GM12878 (cell line): ENCODE measurements at regions not wholly inside any gene's neighbourhood (a gene's known extent, or its start where the extent isn't known, plus 50 kb on each side); places are given as distances from the start of the nearest gene placed in this dataset.

Experiments
- ATAC-seq: fragments of 200-7000 bp; cut with Tn5 transposase; 3 replicates; pipeline ENCODE4 v1.9.1; 2020; ENCODE audit warnings: mild to moderate bottlenecking, moderate library complexity
- BruUV-seq: library from RNA; stranded (reverse); fragments of 400-500 nt; replicated peaks from 2 replicates; lab custom pipeline; 2021; lab: Mats Ljungman, UMichigan
- CTCF ChIA-PET: fragments of 300-600 bp; sonication (Branson Sonifier 250); formaldehyde crosslinking; extraction: SDS; loops from one replicate; lab custom pipeline; 2021; ENCODE audit warnings: inconsistent platforms; lab: Yijun Ruan, JAX
- POLR2A ChIA-PET: fragments of 350-600 bp; formaldehyde crosslinking; extraction: SDS; loops from one replicate; lab custom pipeline; 2021; ENCODE audit warnings: inconsistent platforms; lab: Charles Lee
- RAD21 ChIA-PET: fragments of 300-600 bp; sonication (Branson Sonifier 250); formaldehyde crosslinking; loops from one replicate; lab custom pipeline; 2023; ENCODE audit warnings: antibody characterized with exemption; ENCODE audit not compliant: unreplicated experiment; lab: Charles Lee
- SMC1A ChIA-PET: fragments of 300-600 bp; sonication (Branson Sonifier 250); formaldehyde crosslinking; loops from one replicate; lab custom pipeline; 2023; ENCODE audit not compliant: unreplicated experiment, uncharacterized antibody; lab: Charles Lee
- DNase-seq: peaks from one replicate; pipeline ENCODE4 v3.0.0-alpha.2; 2011; ENCODE audit warnings: low read depth, low spot score
- FAIRE-seq: peaks from 3 replicates; lab custom pipeline; 2011; peaks lifted over from hg19 to GRCh38; lab: Jason Lieb, UNC
- H2AFZ ChIP-seq: 2 replicates; pipeline ENCODE4 v1.6.0; 2011; ENCODE audit warnings: low read depth, low read length, control low read depth; ENCODE audit not compliant: control insufficient read depth
- H3K27ac ChIP-seq: 2 replicates; pipeline ENCODE4 v1.5.1; 2011; ENCODE audit warnings: control low read depth; ENCODE audit not compliant: control insufficient read depth, insufficient read depth
- H3K27me3 ChIP-seq, 2 experiments: replicated peaks in 1 of 2; 2 replicates each; pipeline versions ENCODE4 v1.6.0 to v1.6.1; 2011; ENCODE audit warnings: low read length in 1 of 2; ENCODE audit not compliant: control insufficient read depth in 2 of 2, insufficient read depth in 2 of 2
- H3K36me3 ChIP-seq, 2 experiments: 2 replicates each; pipeline ENCODE4 v1.5.1; 2011; ENCODE audit warnings: low read length in 1 of 2; ENCODE audit not compliant: control insufficient read depth in 2 of 2, insufficient read depth in 2 of 2
- H3K4me1 ChIP-seq: 2 replicates; pipeline ENCODE4 v1.6.1; 2011; ENCODE audit warnings: mild to moderate bottlenecking, low read length, moderate library complexity, mixed read lengths; ENCODE audit not compliant: control insufficient read depth, insufficient read depth
- H3K4me2 ChIP-seq: 2 replicates; pipeline ENCODE4 v1.6.0; 2011; ENCODE audit warnings: control low read depth; ENCODE audit not compliant: control insufficient read depth, insufficient read depth
- H3K4me3 ChIP-seq: fragments of 200-600 bp; sonication (generic); 2 replicates; pipeline ENCODE4 v1.5.1; 2016
- H3K79me2 ChIP-seq: 2 replicates; pipeline ENCODE4 v1.6.0; 2011; ENCODE audit warnings: low read length; ENCODE audit not compliant: control insufficient read depth, insufficient read depth
- H3K9ac ChIP-seq: 2 replicates; pipeline ENCODE4 v1.8.0; 2011; ENCODE audit warnings: low read length, control low read depth, mixed read lengths; ENCODE audit not compliant: control insufficient read depth, insufficient read depth
- H3K9me3 ChIP-seq: replicated peaks from 3 replicates; pipeline ENCODE4 v1.5.1; 2011; ENCODE audit warnings: mild to moderate bottlenecking, low read length; ENCODE audit not compliant: control insufficient read depth, insufficient read depth
- H4K20me1 ChIP-seq: 2 replicates; pipeline ENCODE4 v1.6.0; 2011; ENCODE audit not compliant: control insufficient read depth, insufficient read depth
- BRCA1 ChIP-seq: IDR thresholded peaks from 2 replicates; pipeline ENCODE4 v1.6.1; 2011; ENCODE audit warnings: low read depth, low read length, improper control_type of control experiment
- CEBPB ChIP-seq, 2 experiments: fragments of 150-350 bp in 1 of 2; IDR thresholded peaks; 2 replicates each; pipeline ENCODE4 v1.6.1; 2012 to 2014; ENCODE audit warnings: low read depth in 2 of 2, low read length in 2 of 2, borderline replicate concordance in 1 of 2, inconsistent platforms in 1 of 2
- CHD4 ChIP-seq: fragments of 200-600 bp; sonication (generic); IDR thresholded peaks from 2 replicates; pipeline ENCODE4 v1.6.1; 2016; ENCODE audit warnings: mild to moderate bottlenecking
- EZH2 ChIP-seq: IDR thresholded peaks from 2 replicates; pipeline ENCODE4 v1.6.1; 2012; ENCODE audit warnings: low read depth, mild to moderate bottlenecking, control low read depth, inconsistent platforms, low read length, borderline replicate concordance; ENCODE audit not compliant: control insufficient read depth
- FOS ChIP-seq: IDR thresholded peaks from 3 replicates; pipeline ENCODE4 v1.6.1; 2011; ENCODE audit warnings: borderline replicate concordance; ENCODE audit not compliant: insufficient read length; ENCODE audit errors: extremely low read depth
- MXI1 ChIP-seq: fragments of 150-350 bp; IDR thresholded peaks from 2 replicates; pipeline ENCODE4 v1.6.1; 2011; ENCODE audit warnings: low read depth, mild to moderate bottlenecking, inconsistent platforms, low read length, improper control_type of control experiment
- MYB ChIP-seq: fragments of 150-350 bp; IDR thresholded peaks from 2 replicates; pipeline ENCODE4 v1.6.1; 2014; ENCODE audit warnings: mild to moderate bottlenecking, low read depth, low read length, borderline replicate concordance
- NBN ChIP-seq: fragments of 450-650 bp; IDR thresholded peaks from 2 replicates; pipeline ENCODE4 v1.6.1; 2016
- NFYB ChIP-seq: IDR thresholded peaks from 2 replicates; pipeline ENCODE4 v1.6.1; 2011; ENCODE audit warnings: low read depth, mild to moderate bottlenecking, low read length, improper control_type of control experiment, moderate library complexity; ENCODE audit not compliant: insufficient read depth
- ZNF217 ChIP-seq: fragments of 450-650 bp; IDR thresholded peaks from 2 replicates; pipeline ENCODE4 v1.6.1; 2017; ENCODE audit warnings: antibody characterized with exemption, mild to moderate bottlenecking
- ZNF274 ChIP-seq: IDR thresholded peaks from one replicate; pipeline ENCODE4 v1.8.0; 2011; ENCODE audit not compliant: insufficient read length, insufficient read depth
- ZNF622 ChIP-seq: fragments of 450-650 bp; IDR thresholded peaks from 2 replicates; pipeline ENCODE4 v1.6.1; 2017; ENCODE audit warnings: mild to moderate bottlenecking, inconsistent platforms
- WGBS: methylation state at CpG from one replicate; pipeline ENCODE4 v1.1.6; 2016; ENCODE audit warnings: low lambda C conversion rate; ENCODE audit not compliant: insufficient replicate concordance, insufficient coverage; ENCODE audit errors: missing lambda C conversion rate; 5-methylcytosine and 5-hydroxymethylcytosine counted together
- in situ Hi-C: fragments of 300-500 bp; cut with MboI; formaldehyde crosslinking; loops from 9 replicates; pipeline ENCODE4 v1.14.3; 2018; ENCODE audit warnings: mixed read lengths
- intact Hi-C: fragments of 100-400 bp; cut with micrococcal nuclease; formaldehyde crosslinking; loops from one replicate; pipeline ENCODE4 v1.14.2; 2022; ENCODE audit not compliant: unreplicated experiment
- TF ChIP-seq, protein P1 (sequence below): IDR thresholded peaks from 2 replicates; pipeline ENCODE4 v1.6.1; 2012; ENCODE audit warnings: improper control_type of control experiment, low read depth, low read length; ENCODE audit not compliant: insufficient replicate concordance
- TF ChIP-seq, protein P2 (sequence below): fragments of 450-650 bp; IDR thresholded peaks from 2 replicates; pipeline ENCODE4 v1.6.1; 2017; ENCODE audit warnings: antibody characterized with exemption, mild to moderate bottlenecking, moderate library complexity
- TF ChIP-seq, protein P3 (sequence below): IDR thresholded peaks from 2 replicates; pipeline ENCODE4 v1.6.1; 2012; ENCODE audit warnings: low read depth, low read length, improper control_type of control experiment

DNA sequence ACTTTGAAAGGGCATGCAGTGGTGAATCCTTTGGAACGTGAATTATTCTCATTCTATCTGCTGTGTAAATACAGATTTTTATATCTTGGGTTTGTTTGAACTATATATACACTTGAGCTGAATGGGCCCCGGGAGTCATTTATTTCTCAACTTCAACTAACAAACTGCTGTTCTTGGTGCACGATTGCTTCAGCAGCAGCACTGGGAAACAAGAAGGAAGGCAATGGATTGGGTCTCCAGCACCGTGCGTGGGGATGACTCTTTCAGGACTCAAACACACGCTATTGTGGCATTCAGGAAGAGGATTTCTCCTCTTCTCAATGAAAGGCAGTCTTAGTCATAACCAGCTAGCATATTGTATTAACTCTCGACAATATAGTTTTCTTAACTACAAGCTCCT is 226.0 kb upstream of the NFE2L3 start:
- H3K36me3 ChIP-seq: no peaks in the 10 kb centered on the region
- RAD21 ChIA-PET: no interaction called here
- no peaks in the 10 kb centered on the region for H3K79me2 ChIP-seq
- DNase-seq: no peak
- no peaks in the 10 kb centered on the region for H4K20me1 ChIP-seq
- ATAC-seq: no peak
- BruUV-seq: no TSS peak
- SMC1A ChIA-PET: no interaction called here
- FAIRE-seq: no peak
- no peak overlapping the region for H3K4me3 ChIP-seq
- no peak overlapping the region for H3K9ac ChIP-seq
- no peak overlapping the region for H3K4me2 ChIP-seq
- CTCF ChIA-PET: interaction anchor here (0.9 kb wide), 1 partner anchor 18 kb away, joined by 3 read pairs; no protein-coding TSS in a partner anchor
- H3K27me3 ChIP-seq: no peaks in the 10 kb centered on the region
- H3K27ac ChIP-seq: no peak overlapping the region
- intact Hi-C loops (no loop called here), in situ Hi-C loops (no loop called here)
- WGBS: 45% methylated on average over 7 of the region's 7 CpGs
- no peaks in the 10 kb centered on the region; the same call in 2 of the 3 replicates for H3K9me3 ChIP-seq
- no peaks in the 10 kb centered on the region for H3K4me1 ChIP-seq
- H2AFZ ChIP-seq: no peak overlapping the region
- POLR2A ChIA-PET: no interaction called here
- TF ChIP-seq NFYB (no peak), NBN (no peak), EZH2 (no peak), BRCA1 (no peak), MXI1 (no peak), ZNF622 (no peak), CEBPB (IDR thresholded peaks at IDR 0.05; ENCODE audit: borderline replicate concordance in 1 of 2, low read depth in 2 of 2, low read length in 2 of 2) (no peak), ZNF274 (no peak), ZNF217 (no peak), MYB (no peak), FOS (no peak), CHD4 (no peak)
- TF ChIP-seq, protein P1, sequence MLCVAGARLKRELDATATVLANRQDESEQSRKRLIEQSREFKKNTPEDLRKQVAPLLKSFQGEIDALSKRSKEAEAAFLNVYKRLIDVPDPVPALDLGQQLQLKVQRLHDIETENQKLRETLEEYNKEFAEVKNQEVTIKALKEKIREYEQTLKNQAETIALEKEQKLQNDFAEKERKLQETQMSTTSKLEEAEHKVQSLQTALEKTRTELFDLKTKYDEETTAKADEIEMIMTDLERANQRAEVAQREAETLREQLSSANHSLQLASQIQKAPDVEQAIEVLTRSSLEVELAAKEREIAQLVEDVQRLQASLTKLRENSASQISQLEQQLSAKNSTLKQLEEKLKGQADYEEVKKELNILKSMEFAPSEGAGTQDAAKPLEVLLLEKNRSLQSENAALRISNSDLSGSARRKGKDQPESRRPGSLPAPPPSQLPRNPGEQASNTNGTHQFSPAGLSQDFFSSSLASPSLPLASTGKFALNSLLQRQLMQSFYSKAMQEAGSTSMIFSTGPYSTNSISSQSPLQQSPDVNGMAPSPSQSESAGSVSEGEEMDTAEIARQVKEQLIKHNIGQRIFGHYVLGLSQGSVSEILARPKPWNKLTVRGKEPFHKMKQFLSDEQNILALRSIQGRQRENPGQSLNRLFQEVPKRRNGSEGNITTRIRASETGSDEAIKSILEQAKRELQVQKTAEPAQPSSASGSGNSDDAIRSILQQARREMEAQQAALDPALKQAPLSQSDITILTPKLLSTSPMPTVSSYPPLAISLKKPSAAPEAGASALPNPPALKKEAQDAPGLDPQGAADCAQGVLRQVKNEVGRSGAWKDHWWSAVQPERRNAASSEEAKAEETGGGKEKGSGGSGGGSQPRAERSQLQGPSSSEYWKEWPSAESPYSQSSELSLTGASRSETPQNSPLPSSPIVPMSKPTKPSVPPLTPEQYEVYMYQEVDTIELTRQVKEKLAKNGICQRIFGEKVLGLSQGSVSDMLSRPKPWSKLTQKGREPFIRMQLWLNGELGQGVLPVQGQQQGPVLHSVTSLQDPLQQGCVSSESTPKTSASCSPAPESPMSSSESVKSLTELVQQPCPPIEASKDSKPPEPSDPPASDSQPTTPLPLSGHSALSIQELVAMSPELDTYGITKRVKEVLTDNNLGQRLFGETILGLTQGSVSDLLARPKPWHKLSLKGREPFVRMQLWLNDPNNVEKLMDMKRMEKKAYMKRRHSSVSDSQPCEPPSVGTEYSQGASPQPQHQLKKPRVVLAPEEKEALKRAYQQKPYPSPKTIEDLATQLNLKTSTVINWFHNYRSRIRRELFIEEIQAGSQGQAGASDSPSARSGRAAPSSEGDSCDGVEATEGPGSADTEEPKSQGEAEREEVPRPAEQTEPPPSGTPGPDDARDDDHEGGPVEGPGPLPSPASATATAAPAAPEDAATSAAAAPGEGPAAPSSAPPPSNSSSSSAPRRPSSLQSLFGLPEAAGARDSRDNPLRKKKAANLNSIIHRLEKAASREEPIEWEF: no peak
- TF ChIP-seq, protein P2, sequence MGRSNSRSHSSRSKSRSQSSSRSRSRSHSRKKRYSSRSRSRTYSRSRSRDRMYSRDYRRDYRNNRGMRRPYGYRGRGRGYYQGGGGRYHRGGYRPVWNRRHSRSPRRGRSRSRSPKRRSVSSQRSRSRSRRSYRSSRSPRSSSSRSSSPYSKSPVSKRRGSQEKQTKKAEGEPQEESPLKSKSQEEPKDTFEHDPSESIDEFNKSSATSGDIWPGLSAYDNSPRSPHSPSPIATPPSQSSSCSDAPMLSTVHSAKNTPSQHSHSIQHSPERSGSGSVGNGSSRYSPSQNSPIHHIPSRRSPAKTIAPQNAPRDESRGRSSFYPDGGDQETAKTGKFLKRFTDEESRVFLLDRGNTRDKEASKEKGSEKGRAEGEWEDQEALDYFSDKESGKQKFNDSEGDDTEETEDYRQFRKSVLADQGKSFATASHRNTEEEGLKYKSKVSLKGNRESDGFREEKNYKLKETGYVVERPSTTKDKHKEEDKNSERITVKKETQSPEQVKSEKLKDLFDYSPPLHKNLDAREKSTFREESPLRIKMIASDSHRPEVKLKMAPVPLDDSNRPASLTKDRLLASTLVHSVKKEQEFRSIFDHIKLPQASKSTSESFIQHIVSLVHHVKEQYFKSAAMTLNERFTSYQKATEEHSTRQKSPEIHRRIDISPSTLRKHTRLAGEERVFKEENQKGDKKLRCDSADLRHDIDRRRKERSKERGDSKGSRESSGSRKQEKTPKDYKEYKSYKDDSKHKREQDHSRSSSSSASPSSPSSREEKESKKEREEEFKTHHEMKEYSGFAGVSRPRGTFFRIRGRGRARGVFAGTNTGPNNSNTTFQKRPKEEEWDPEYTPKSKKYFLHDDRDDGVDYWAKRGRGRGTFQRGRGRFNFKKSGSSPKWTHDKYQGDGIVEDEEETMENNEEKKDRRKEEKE: no peak
- TF ChIP-seq, protein P3, sequence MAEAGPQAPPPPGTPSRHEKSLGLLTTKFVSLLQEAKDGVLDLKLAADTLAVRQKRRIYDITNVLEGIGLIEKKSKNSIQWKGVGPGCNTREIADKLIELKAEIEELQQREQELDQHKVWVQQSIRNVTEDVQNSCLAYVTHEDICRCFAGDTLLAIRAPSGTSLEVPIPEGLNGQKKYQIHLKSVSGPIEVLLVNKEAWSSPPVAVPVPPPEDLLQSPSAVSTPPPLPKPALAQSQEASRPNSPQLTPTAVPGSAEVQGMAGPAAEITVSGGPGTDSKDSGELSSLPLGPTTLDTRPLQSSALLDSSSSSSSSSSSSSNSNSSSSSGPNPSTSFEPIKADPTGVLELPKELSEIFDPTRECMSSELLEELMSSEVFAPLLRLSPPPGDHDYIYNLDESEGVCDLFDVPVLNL: no peak
